Activated CD4-positive, CD25-positive, alpha-beta regulatory T cell treated with anti-CD3 and anti-CD28 coated beads, Interleukin-2, amount 50 U/mL, for 72 hours (primary cell): ENCODE measurements at regions not wholly inside any gene's neighbourhood (a gene's known extent, or its start where the extent isn't known, plus 50 kb on each side); places are given as distances from the start of the nearest gene placed in this dataset.
"Not testable (repeated sequence)": the region's sequence is repeated elsewhere in the genome, so short reads cannot be mapped to it uniquely, and the experiment has no call there.

Experiments used
- DNase-seq: peaks from one replicate; pipeline ENCODE4 v3.0.0; 2021

- DNase-seq: no peak
Observed at GRCh38 chr3:112736805-112737566, 96.0 kb upstream of the CCDC80 start.

- DNase-seq: no peak
Observed at GRCh38 chr3:112736386-112736785, 95.4 kb upstream of the CCDC80 start.

DNA sequence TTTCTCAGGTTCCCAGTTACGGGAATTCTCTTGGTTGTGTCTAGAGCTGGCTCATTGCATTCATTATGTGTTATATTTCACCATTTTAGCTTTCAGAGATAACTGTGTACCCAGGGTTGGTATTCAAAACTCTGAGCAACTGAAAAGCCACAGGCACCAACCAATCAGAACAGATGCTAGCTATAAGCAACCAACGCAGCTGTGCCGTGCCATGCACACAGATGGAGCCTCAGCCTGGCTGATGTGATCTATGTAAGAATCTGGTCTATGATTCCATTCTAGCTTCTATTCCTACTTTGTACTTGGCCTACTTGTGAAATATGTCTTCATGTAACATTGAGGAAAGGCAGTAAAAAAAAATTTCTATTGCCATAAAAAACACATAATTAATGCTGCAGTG is 95.0 kb upstream of the CCDC80 start:
- no peak for DNase-seq

GRCh38 chr3:112734736-112735350 is 93.9 kb upstream of the CCDC80 start:
- peak; percentile 55 for DNase-seq

DNA sequence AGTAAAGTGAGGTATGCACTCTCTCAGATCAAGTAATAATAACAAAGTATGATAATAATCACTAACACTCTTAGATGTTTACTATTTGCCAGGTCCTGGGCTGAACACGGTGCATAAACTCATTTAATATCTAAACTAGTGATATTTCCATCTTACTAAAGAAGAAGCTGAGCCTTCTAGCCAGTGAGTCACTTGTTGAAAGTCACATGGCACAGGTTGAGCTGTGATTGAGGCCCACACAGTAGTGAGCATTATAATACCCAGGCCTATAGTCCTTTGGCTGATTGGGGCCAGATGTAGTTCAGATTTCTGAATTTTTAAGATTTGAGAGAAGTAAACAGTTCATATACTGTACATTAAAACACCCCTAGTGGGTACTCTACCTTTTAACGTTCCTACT is 93.2 kb upstream of the CCDC80 start:
- DNase-seq: no peak

GRCh38 chr3:112730210-112730609 is 89.3 kb upstream of the CCDC80 start:
- no peak for DNase-seq

DNA sequence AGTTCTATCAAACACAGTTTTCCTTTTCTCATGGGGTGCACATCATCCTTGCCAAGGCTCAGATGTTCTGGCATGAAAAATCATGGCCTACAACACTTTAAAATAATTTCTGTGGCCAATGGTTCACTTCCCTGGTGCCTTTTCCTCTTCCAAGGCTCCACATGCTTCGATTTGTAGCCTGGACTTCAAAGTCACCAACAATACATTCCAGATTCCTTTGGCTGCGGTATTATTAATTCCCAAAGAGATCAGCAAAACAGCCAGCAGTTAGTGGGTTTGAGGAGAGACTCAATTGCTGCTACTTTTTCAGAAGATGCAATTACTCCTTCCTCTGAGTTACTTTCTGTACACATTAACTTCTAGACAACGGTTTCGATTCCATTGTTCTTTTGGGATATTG is 80.3 kb upstream of the CCDC80 start:
- no peak for DNase-seq

DNA sequence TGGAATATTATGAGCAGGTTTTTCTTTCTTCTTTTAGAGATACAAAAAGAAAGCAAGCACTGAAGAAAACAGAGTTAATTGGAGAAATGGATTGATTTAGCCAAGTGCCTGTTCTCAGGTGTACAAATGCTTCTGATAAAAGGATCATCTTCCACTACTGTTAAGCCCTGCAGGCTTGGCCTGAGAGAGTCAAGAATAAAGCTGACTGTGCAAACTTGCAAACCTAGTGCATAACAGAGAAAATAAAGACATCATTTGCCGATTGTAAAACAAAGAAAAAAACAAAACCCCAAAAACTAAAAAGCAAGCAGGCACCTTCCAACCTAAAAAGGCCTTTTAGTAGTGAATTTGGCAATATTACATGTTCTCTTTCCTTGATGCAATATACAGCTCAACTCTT is 78.0 kb upstream of the CCDC80 start:
- no peak for DNase-seq

DNA sequence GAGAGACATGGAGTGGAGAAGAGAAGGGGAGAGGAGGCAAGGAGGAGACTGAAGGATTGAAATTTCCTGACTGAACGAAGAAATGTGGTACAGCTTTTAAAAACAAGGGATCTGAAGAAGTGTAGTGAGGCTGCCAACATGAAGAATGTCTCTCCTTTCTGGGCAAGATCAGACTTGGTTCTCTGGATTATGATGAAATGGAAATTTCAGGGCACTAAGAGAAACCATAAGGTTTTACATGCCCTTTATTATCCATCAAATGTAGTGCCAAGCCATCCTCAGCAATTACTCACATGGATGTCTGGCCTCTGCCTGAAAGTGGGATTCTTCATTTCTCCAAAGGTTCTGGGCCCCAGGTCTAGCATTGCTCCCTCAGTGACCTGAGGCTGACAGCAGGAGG is 77.6 kb upstream of the CCDC80 start:
- DNase-seq: no peak

- no peak for DNase-seq
Observed at GRCh38 chr3:112709911-112710310, 69.0 kb upstream of the CCDC80 start.

DNA sequence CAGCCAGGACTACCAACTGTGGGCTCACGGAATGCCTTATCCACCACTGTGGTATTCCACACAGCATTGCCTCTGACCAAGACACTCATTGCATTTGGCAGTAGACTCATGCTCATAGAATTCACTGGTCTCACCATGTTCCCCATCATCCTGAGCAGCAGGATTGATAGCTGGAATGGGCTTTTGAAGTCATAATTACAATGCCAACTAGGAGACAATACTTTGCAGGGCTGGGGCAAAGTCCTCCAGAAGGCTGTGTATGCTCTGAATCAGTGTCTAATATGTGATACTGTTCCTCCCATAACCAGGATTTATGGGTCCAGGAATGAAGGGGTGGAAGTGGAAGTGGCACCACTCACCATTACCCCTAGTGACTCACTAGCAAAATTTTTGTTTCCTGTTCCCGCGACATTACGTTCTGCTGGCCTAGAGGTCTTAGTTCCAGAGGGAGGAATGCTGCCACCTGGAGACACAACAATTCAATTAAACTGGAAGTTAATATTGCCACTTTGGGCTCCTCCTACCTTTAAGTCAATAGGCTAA is 58.6 kb upstream of the CCDC80 start:
- no peak for DNase-seq

- not testable (repeated sequence) for DNase-seq
Observed at GRCh38 chr3:112698442-112698841, 57.5 kb upstream of the CCDC80 start.

GRCh38 chr3:112696244-112696643 is 55.3 kb upstream of the CCDC80 start:
- not testable (repeated sequence) for DNase-seq

DNA sequence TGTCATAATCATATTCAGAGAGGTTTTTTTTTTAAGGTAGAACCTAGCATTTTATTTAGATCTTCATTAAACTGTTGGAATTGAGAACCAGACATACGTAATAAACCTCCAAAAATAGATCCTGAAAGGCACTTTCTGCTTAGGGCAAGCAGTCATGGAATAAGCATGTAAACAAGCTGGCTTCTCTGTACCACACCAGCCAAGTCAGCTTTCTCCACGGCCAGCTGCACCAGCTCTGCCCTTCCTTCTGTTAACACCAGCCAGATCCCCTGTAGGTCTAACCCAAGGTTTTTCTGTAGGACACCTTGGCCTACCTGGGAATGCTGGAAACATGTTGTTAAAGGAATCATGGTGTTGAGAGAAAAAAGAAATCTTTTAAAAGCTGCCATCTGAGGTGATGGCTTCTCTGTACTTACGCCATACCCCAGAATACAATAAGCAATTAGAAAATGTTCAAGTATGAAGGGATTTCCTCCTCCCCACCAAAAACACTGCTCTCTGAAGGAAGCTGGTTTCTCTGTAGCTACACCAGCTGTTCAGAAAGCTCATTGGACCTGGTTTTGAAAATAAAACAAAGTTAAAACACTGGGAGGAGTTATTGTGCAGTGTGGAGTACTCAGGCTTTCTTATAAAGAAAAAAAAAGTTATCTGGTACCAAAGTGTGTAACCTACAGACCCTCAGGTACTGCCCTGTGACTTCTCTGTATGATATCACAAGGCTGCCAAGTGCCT is 54.6 kb upstream of the CCDC80 start:
- not testable (repeated sequence) for DNase-seq

DNA sequence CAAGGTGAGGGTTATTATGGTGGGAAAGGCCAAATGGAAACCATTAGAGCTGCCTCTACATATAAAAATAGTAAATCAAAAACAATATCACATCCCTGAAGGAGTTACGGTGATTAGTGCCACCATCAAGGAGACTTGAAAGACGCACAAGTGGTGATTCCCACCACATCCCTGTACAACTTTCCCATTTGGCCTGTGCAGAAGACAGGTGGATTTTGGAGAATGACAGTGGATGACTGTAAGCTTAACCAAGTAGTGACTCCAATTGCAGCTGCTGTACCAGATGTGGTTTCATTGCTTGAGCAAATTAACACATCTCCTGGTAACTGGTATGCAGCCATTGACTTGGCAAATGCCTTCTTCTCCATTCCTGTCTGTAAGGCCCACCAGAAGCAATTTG is 54.0 kb upstream of the CCDC80 start:
- DNase-seq: not testable (repeated sequence)

- no peak for DNase-seq
Observed at GRCh38 chr3:112693186-112693585, 52.2 kb upstream of the CCDC80 start.
